Bronchial epithelial cell (primary cell): ENCODE measurements at regions not wholly inside any gene's neighbourhood (a gene's known extent, or its start where the extent isn't known, plus 50 kb on each side); places are given as distances from the start of the nearest gene placed in this dataset.

ENCODE experiments used
- DNase-seq: peaks from one replicate; pipeline ENCODE4 v3.0.0-alpha.2; 2010; ENCODE audit warnings: low read depth
- FAIRE-seq: peaks from 2 replicates; lab custom pipeline; 2011; peaks lifted over from hg19 to GRCh38; lab: Jason Lieb, UNC
- H3K27me3 ChIP-seq: 2 replicates; pipeline ENCODE4 v1.5.1; 2011; ENCODE audit warnings: low read length; ENCODE audit not compliant: control insufficient read depth, insufficient read depth
- H3K36me3 ChIP-seq: 2 replicates; pipeline ENCODE4 v1.5.1; 2011; ENCODE audit warnings: low read length; ENCODE audit not compliant: control insufficient read depth, insufficient read depth
- H3K4me3 ChIP-seq: 2 replicates; pipeline ENCODE4 v1.5.1; 2011; ENCODE audit warnings: mild to moderate bottlenecking, low read depth, low read length, control low read depth
- CTCF ChIP-seq: IDR thresholded peaks from 2 replicates; pipeline ENCODE4 v1.5.1; 2011; ENCODE audit warnings: mild to moderate bottlenecking, moderate library complexity, low read length, control low read depth, inconsistent platforms; ENCODE audit not compliant: insufficient read depth, severe bottlenecking

- no peak for DNase-seq
- no peak for FAIRE-seq
- no peak for TF ChIP-seq CTCF
- Histone ChIP-seq H3K4me3 (no peak overlapping the region), H3K27me3 (no peaks in the 10 kb centered on the region), H3K36me3 (no peaks in the 10 kb centered on the region)
Measured at GRCh38 chr1:191852907-191853306, 305.4 kb upstream of the RGS18 start.

GRCh38 chr1:191857600-191857999, 300.7 kb upstream of the RGS18 start:
- no peak for DNase-seq
- no peak for TF ChIP-seq CTCF
- H3K4me3 ChIP-seq: no peak overlapping the region
- FAIRE-seq: no peak
- no peaks in the 10 kb centered on the region for H3K27me3 ChIP-seq
- no peaks in the 10 kb centered on the region for H3K36me3 ChIP-seq

- no peak overlapping the region for H3K4me3 ChIP-seq
- FAIRE-seq: no peak
- H3K27me3 ChIP-seq: no peaks in the 10 kb centered on the region
- H3K36me3 ChIP-seq: no peaks in the 10 kb centered on the region
- TF ChIP-seq CTCF: no peak
- no peak for DNase-seq
Measured at GRCh38 chr1:191865479-191865878, 292.8 kb upstream of the RGS18 start.

GRCh38 chr1:191866155-191866554, 292.1 kb upstream of the RGS18 start:
- TF ChIP-seq CTCF: no peak

GRCh38 chr1:191869790-191870312, 288.4 kb upstream of the RGS18 start:
- TF ChIP-seq CTCF: no peak
- DNase-seq (no peak), FAIRE-seq (no peak)
- Histone ChIP-seq H3K36me3 (no peaks in the 10 kb centered on the region), H3K4me3 (no peak overlapping the region), H3K27me3 (no peaks in the 10 kb centered on the region)

More at GRCh38 chr1:191866155-191866554, 292.1 kb upstream of the RGS18 start:
- no peaks in the 10 kb centered on the region for H3K27me3 ChIP-seq
- no peak for FAIRE-seq
- H3K4me3 ChIP-seq: no peak overlapping the region
- no peak for DNase-seq
- H3K36me3 ChIP-seq: no peaks in the 10 kb centered on the region

DNA sequence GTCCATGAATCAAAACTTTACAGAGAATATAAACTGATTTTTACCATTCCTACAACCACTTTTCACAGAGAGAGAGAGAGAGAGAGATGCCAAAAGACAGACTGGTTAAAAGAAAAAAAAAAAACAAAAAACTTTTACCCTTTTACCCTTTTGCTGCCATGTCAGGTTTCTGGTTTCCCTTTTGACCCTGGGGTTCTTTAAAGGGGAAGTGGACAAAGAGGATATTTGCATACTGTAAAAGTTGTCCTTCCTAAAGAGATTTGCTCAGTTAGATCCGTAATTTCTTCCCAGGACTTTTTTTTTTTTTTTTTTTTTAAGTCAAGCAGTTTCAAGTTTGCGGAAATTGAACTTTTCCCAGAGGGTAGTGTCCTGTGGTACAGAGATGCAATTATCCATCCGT, 287.8 kb upstream of the RGS18 start:
- FAIRE-seq: no peak
- H3K4me3 ChIP-seq: no peak overlapping the region
- no peaks in the 10 kb centered on the region for H3K36me3 ChIP-seq
- no peak for DNase-seq
- no peaks in the 10 kb centered on the region for H3K27me3 ChIP-seq
- TF ChIP-seq CTCF: no peak
